Loucy (cell line): ENCODE measurements at regions not wholly inside any gene's neighbourhood (a gene's known extent, or its start where the extent isn't known, plus 50 kb on each side); places are given as distances from the start of the nearest gene placed in this dataset.

ENCODE experiments used
- EZH2phosphoT487 ChIP-seq: fragments of 200-600 bp; IDR thresholded peaks from 2 replicates; pipeline ENCODE4 v1.6.1; 2018; ENCODE audit warnings: antibody characterized with exemption, mild to moderate bottlenecking, moderate library complexity, borderline replicate concordance
- TF ChIP-seq, protein P1 (sequence below): fragments of 200-600 bp; sonication (generic); conservative IDR thresholded peaks from 2 replicates; pipeline ENCODE4 v1.5.1; 2014; ENCODE audit warnings: mild to moderate bottlenecking, antibody characterized with exemption, low read length

DNA sequence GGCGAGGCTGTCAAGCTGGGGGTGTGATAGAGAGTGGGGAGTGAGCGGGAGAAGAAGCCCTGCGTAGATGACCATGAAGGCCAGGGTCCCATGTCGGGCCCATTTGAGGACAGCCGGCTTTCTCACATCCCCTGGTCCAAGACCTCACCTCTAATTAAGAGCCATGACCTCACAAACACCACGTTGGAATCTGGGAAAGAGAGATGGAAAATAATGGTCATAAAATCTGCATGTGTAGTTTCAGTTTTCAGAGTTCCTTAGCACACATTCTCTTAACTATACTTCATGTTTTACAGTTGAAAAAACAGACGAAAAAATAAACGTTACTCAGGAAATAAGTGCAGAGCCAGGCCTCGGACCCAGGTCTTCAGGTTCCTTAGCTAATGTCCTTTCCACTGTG lies 244.8 kb upstream of the SIX2 start:
- TF ChIP-seq, protein P1, sequence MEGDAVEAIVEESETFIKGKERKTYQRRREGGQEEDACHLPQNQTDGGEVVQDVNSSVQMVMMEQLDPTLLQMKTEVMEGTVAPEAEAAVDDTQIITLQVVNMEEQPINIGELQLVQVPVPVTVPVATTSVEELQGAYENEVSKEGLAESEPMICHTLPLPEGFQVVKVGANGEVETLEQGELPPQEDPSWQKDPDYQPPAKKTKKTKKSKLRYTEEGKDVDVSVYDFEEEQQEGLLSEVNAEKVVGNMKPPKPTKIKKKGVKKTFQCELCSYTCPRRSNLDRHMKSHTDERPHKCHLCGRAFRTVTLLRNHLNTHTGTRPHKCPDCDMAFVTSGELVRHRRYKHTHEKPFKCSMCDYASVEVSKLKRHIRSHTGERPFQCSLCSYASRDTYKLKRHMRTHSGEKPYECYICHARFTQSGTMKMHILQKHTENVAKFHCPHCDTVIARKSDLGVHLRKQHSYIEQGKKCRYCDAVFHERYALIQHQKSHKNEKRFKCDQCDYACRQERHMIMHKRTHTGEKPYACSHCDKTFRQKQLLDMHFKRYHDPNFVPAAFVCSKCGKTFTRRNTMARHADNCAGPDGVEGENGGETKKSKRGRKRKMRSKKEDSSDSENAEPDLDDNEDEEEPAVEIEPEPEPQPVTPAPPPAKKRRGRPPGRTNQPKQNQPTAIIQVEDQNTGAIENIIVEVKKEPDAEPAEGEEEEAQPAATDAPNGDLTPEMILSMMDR: no peak
- TF ChIP-seq EZH2phosphoT487: no peak
